LNCaP clone FGC (cell line): ENCODE measurements at regions not wholly inside any gene's neighbourhood (a gene's known extent, or its start where the extent isn't known, plus 50 kb on each side); places are given as distances from the start of the nearest gene placed in this dataset.

Source experiments
- DNase-seq: peaks from one replicate; pipeline ENCODE4 v3.0.0-alpha.2; 2011; ENCODE audit warnings: low read depth
- H3K4me3 ChIP-seq: 2 replicates; pipeline ENCODE4 v1.5.1; 2011; ENCODE audit warnings: mild to moderate bottlenecking, low read depth, low read length, control low read depth
- CTCF ChIP-seq: IDR thresholded peaks from 2 replicates; pipeline ENCODE4 v1.5.1; 2012; ENCODE audit warnings: mild to moderate bottlenecking; ENCODE audit not compliant: control insufficient read depth, insufficient read depth; ENCODE audit errors: extremely low read depth

GRCh38 chr2:123530004-123530403, 495.1 kb upstream of the CNTNAP5 start:
- no peak overlapping the region for H3K4me3 ChIP-seq
- no peak for DNase-seq
- no peak for TF ChIP-seq CTCF

- no peak overlapping the region for H3K4me3 ChIP-seq
- no peak for DNase-seq
- TF ChIP-seq CTCF, result no peak
Measured at GRCh38 chr2:123532126-123532525, 493.0 kb upstream of the CNTNAP5 start.

- DNase-seq, result no peak
- H3K4me3 ChIP-seq, result no peak overlapping the region
- TF ChIP-seq CTCF, result no peak
Measured at GRCh38 chr2:123532994-123533393, 492.1 kb upstream of the CNTNAP5 start.

- TF ChIP-seq CTCF, result no peak
- H3K4me3 ChIP-seq, result no peak overlapping the region
- DNase-seq, result no peak
Measured at GRCh38 chr2:123540291-123540690, 484.8 kb upstream of the CNTNAP5 start.

- no peak for DNase-seq
- H3K4me3 ChIP-seq, result no peak overlapping the region
- TF ChIP-seq CTCF, result no peak
Measured at GRCh38 chr2:123546353-123546752, 478.7 kb upstream of the CNTNAP5 start.

- TF ChIP-seq CTCF, result no peak
- DNase-seq, result no peak
- no peak overlapping the region for H3K4me3 ChIP-seq
Measured at GRCh38 chr2:123563515-123563914, 461.6 kb upstream of the CNTNAP5 start.

- no peak for TF ChIP-seq CTCF
- DNase-seq, result no peak
- no peak overlapping the region for H3K4me3 ChIP-seq
Measured at GRCh38 chr2:123566291-123566946, 458.7 kb upstream of the CNTNAP5 start.
